ENCODE measurements at regions not wholly inside any gene's neighbourhood (a gene's known extent, or its start where the extent isn't known, plus 50 kb on each side); places are given as distances from the start of the nearest gene placed in this dataset.

DNA sequence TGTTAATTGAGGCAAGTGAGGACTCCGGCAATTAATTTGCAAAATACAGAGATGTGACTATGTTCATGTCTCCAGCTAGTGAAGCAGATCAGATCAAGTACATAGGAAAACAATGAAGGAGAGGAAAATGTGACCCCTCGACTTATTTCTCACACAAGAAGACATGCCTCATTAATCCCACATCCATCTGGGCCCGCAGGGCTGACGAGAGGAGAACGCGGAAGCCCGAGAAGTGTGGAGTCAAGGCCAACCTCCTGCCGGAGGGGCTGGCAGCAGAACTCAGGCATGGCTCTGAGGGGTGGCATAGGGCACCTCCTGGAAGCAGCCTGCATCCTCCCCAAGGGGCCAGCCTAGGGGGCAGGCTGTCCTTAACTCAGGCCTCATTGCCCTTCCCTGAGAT, 54.4 kb downstream of the ZNF503 start:
- no peak for TF ChIP-seq CTCF (conservative IDR thresholded peaks at IDR 0.05; ENCODE audit: low read length)
- DNase-seq (ENCODE audit: low read depth) = no peak
- H3K4me3 ChIP-seq (ENCODE audit: low read length) = no peak overlapping the region

- H3K4me3 ChIP-seq (ENCODE audit: low read length) = no peak overlapping the region
- no peak for DNase-seq (ENCODE audit: low read depth)
- TF ChIP-seq CTCF (conservative IDR thresholded peaks at IDR 0.05; ENCODE audit: low read length) = no peak
These were observed 55.8 kb downstream of the ZNF503 start for GRCh38 chr10:75345738-75346137.

- no peak for DNase-seq (ENCODE audit: low read depth)
- H3K4me3 ChIP-seq (ENCODE audit: low read length) = no peak overlapping the region
- no peak for TF ChIP-seq CTCF (conservative IDR thresholded peaks at IDR 0.05; ENCODE audit: low read length)
These were observed 57.4 kb downstream of the ZNF503 start for GRCh38 chr10:75344170-75344569.

- TF ChIP-seq CTCF (conservative IDR thresholded peaks at IDR 0.05; ENCODE audit: low read length) = no peak
- DNase-seq (ENCODE audit: low read depth) = no peak
- no peak overlapping the region for H3K4me3 ChIP-seq (ENCODE audit: low read length)
These were observed 59.2 kb downstream of the ZNF503 start for GRCh38 chr10:75342397-75342796.

DNA sequence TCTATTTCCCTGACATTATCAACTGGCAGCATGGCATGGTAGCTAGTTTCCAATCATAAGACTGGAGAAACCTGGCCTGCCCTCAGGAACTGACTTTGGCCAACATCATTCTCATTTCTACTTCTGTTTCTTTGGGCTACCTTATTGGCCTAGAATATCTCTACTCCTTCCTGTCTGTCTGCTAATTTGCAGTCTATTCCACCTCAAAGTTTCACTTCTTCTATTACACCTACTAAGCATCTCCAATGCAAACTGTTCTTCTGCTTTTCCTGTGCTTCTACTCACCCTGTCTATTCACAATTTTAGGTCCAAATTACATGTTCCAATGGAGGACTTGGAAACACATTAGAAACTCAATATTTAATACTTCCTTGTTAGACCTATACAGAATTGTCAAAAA, 65.6 kb downstream of the ZNF503 start:
- no peak overlapping the region for H3K4me3 ChIP-seq (ENCODE audit: low read length)
- no peak for DNase-seq (ENCODE audit: low read depth)
- no peak for TF ChIP-seq CTCF (conservative IDR thresholded peaks at IDR 0.05; ENCODE audit: low read length)

- no peak overlapping the region for H3K4me3 ChIP-seq (ENCODE audit: low read length)
- peak; percentile 42 for DNase-seq (ENCODE audit: low read depth)
- no peak for TF ChIP-seq CTCF (conservative IDR thresholded peaks at IDR 0.05; ENCODE audit: low read length)
These were observed 66.4 kb downstream of the ZNF503 start for GRCh38 chr10:75335191-75335590.

GRCh38 chr10:75334720-75335119, 66.8 kb downstream of the ZNF503 start:
- peak; percentile 42 for DNase-seq (ENCODE audit: low read depth)
- TF ChIP-seq CTCF (conservative IDR thresholded peaks at IDR 0.05; ENCODE audit: low read length) = no peak
- no peak overlapping the region for H3K4me3 ChIP-seq (ENCODE audit: low read length)
